ENCODE measurements at regions not wholly inside any gene's neighbourhood (a gene's known extent, or its start where the extent isn't known, plus 50 kb on each side); places are given as distances from the start of the nearest gene placed in this dataset.

DNA sequence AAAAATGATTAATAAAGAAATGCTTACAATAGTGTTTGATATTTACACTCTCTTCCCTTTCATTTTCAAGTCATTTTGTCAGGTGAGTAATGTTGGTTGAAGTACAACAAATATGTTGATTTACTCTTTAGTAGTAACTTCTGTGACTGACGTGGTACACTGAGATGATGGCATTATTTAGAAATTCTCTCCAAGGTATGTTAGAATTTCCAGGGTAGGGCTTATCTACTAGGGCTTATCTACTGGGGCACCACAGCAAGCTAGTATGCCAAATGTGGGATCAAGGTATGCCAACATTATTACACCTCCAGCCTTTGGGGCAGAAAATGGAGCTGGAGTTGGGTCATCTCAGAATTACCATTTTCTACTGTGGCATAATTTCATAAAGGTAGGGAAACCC is 157.4 kb upstream of the AGTR1 start:
- H3K27ac ChIP-seq: no peak overlapping the region
- TF ChIP-seq, protein P1, sequence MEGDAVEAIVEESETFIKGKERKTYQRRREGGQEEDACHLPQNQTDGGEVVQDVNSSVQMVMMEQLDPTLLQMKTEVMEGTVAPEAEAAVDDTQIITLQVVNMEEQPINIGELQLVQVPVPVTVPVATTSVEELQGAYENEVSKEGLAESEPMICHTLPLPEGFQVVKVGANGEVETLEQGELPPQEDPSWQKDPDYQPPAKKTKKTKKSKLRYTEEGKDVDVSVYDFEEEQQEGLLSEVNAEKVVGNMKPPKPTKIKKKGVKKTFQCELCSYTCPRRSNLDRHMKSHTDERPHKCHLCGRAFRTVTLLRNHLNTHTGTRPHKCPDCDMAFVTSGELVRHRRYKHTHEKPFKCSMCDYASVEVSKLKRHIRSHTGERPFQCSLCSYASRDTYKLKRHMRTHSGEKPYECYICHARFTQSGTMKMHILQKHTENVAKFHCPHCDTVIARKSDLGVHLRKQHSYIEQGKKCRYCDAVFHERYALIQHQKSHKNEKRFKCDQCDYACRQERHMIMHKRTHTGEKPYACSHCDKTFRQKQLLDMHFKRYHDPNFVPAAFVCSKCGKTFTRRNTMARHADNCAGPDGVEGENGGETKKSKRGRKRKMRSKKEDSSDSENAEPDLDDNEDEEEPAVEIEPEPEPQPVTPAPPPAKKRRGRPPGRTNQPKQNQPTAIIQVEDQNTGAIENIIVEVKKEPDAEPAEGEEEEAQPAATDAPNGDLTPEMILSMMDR (IDR thresholded peaks at IDR 0.05): no peak
- no peak for TF ChIP-seq POLR2A (IDR thresholded peaks at IDR 0.05)
- DNase-seq: no peak
- WGBS, 4 donors: 58 to 62% (median 60%) methylated on average over 1 of the region's 1 CpG
- intact Hi-C loops (cut with DNase I): no loop called here
- no peak overlapping the region for H3K4me3 ChIP-seq
- no peaks in the 10 kb centered on the region for H3K36me3 ChIP-seq
- H3K27me3 ChIP-seq: no peaks in the 10 kb centered on the region
- no peak for ATAC-seq
- H3K9me3 ChIP-seq: no peaks in the 10 kb centered on the region
- no peaks in the 10 kb centered on the region for H3K4me1 ChIP-seq

DNA sequence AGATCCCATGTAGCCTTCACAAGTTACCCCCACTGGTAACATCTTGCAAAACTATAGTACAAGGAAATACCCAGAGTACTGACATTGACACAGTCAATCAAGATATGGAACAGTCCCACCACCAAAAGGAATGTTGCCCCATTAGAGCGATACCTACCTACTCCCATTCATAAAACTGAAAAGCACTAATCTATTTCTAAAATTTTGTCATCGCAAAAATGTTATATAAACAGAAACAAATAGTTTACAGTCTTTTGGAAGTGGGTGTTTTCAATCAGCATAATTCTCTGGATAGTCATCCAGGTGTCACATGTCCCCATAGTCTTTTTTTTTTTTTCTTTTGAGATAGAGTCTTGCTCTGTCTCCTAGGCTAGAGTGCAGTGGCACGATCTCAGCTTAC is 156.9 kb upstream of the AGTR1 start:
- Histone ChIP-seq H3K36me3 (no peaks in the 10 kb centered on the region), H3K27me3 (no peaks in the 10 kb centered on the region), H3K9me3 (no peaks in the 10 kb centered on the region), H3K27ac (no peak overlapping the region), H3K4me3 (no peak overlapping the region), H3K4me1 (no peaks in the 10 kb centered on the region)
- no peak for TF ChIP-seq POLR2A (IDR thresholded peaks at IDR 0.05)
- TF ChIP-seq, protein P1 (IDR thresholded peaks at IDR 0.05): no peak
- ATAC-seq (no peak), DNase-seq (no peak)
- intact Hi-C loops (cut with DNase I): no loop called here
- 85 to 89% (median 88%) methylated on average over 3 of the region's 3 CpGs for WGBS, 4 donors

DNA sequence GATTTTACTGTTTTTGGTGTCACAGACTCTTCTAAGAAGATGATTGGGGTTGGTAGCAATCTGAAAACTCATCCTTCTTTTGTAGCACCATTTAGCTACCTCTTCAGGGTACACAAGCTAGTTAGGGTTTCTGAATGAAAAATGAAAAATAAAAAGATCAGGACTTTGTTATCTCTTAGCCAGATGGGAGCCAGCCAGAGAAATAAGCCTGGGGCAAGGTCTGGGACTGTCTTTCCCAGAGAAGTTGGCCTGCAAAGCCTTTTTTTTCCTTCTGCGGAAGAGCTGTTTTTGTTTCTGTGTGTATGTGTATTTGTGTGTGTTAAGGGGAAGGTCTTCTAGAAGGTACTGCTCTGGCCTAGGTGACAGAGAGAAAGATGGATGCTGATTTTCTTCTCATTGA is 150.7 kb upstream of the AGTR1 start:
- DNase-seq (no peak), ATAC-seq (no peak)
- TF ChIP-seq POLR2A (IDR thresholded peaks at IDR 0.05): no peak
- TF ChIP-seq, protein P1 (IDR thresholded peaks at IDR 0.05): no peak
- no peak overlapping the region for H3K4me3 ChIP-seq
- H3K36me3 ChIP-seq: no peaks in the 10 kb centered on the region
- intact Hi-C loops (cut with DNase I): no loop called here
- no peaks in the 10 kb centered on the region for H3K4me1 ChIP-seq
- no peaks in the 10 kb centered on the region for H3K27me3 ChIP-seq
- no peak overlapping the region for H3K27ac ChIP-seq
- 63 to 89% (median 70%) methylated on average over 1 of the region's 1 CpG for WGBS, 4 donors
- H3K9me3 ChIP-seq: peaks cover 0 to 8% (median 0%) of the 10 kb centered on the region in 12 donors

DNA sequence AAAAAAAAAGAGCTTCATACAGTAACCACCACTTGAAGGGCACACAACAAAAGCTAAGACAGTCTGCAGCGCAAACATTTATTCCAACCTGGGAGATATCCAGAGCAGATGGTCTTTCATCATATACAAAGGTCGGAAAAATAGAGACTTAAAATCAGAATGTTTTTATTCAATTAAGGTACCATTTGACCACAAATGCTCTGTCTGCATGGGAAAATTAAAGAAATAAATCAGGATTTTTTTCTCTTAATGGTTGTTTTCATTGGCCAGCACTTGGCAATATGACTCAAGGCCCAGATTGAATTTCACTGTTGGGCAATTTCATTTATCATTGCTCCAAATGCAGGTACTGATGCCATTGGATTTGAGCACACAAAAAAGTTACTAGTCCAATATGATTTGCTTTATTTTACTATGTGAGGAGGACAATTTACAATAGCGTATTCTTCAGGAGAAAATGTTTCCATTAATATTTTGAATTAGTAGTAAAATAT is 145.9 kb upstream of the AGTR1 start:
- H3K36me3 ChIP-seq: no peaks in the 10 kb centered on the region
- H3K27ac ChIP-seq: no peak overlapping the region
- no peak overlapping the region for H3K4me3 ChIP-seq
- 89 to 96% (median 92%) methylated on average over 3 of the region's 3 CpGs for WGBS, 4 donors
- intact Hi-C loops (cut with DNase I): no loop called here
- ATAC-seq (no peak), DNase-seq (no peak)
- TF ChIP-seq, protein P1 (IDR thresholded peaks at IDR 0.05): no peak
- no peak for TF ChIP-seq POLR2A (IDR thresholded peaks at IDR 0.05)
- no peaks in the 10 kb centered on the region for H3K4me1 ChIP-seq
- H3K27me3 ChIP-seq: no peaks in the 10 kb centered on the region
- H3K9me3 ChIP-seq: peaks cover 0 to 8% (median 0%) of the 10 kb centered on the region in 12 donors
